GM12878 (cell line): ENCODE measurements at regions not wholly inside any gene's neighbourhood (a gene's known extent, or its start where the extent isn't known, plus 50 kb on each side); places are given as distances from the start of the nearest gene placed in this dataset.

Experiments used
- ATAC-seq: fragments of 200-7000 bp; cut with Tn5 transposase; 3 replicates; pipeline ENCODE4 v1.9.1; 2020; ENCODE audit warnings: mild to moderate bottlenecking, moderate library complexity
- BruUV-seq: library from RNA; stranded (reverse); fragments of 400-500 nt; replicated peaks from 2 replicates; lab custom pipeline; 2021; lab: Mats Ljungman, UMichigan
- CTCF ChIA-PET: fragments of 300-600 bp; sonication (Branson Sonifier 250); formaldehyde crosslinking; extraction: SDS; loops from one replicate; lab custom pipeline; 2021; ENCODE audit warnings: inconsistent platforms; lab: Yijun Ruan, JAX
- POLR2A ChIA-PET: fragments of 350-600 bp; formaldehyde crosslinking; extraction: SDS; loops from one replicate; lab custom pipeline; 2021; ENCODE audit warnings: inconsistent platforms; lab: Charles Lee
- RAD21 ChIA-PET: fragments of 300-600 bp; sonication (Branson Sonifier 250); formaldehyde crosslinking; loops from one replicate; lab custom pipeline; 2023; ENCODE audit warnings: antibody characterized with exemption; ENCODE audit not compliant: unreplicated experiment; lab: Charles Lee
- SMC1A ChIA-PET: fragments of 300-600 bp; sonication (Branson Sonifier 250); formaldehyde crosslinking; loops from one replicate; lab custom pipeline; 2023; ENCODE audit not compliant: unreplicated experiment, uncharacterized antibody; lab: Charles Lee
- DNase-seq: peaks from one replicate; pipeline ENCODE4 v3.0.0-alpha.2; 2011; ENCODE audit warnings: low read depth, low spot score
- FAIRE-seq: peaks from 3 replicates; lab custom pipeline; 2011; peaks lifted over from hg19 to GRCh38; lab: Jason Lieb, UNC
- H2AFZ ChIP-seq: 2 replicates; pipeline ENCODE4 v1.6.0; 2011; ENCODE audit warnings: low read depth, low read length, control low read depth; ENCODE audit not compliant: control insufficient read depth
- H3K27ac ChIP-seq: 2 replicates; pipeline ENCODE4 v1.5.1; 2011; ENCODE audit warnings: control low read depth; ENCODE audit not compliant: control insufficient read depth, insufficient read depth
- H3K27me3 ChIP-seq, 2 experiments: replicated peaks in 1 of 2; 2 replicates each; pipeline versions ENCODE4 v1.6.0 to v1.6.1; 2011; ENCODE audit warnings: low read length in 1 of 2; ENCODE audit not compliant: control insufficient read depth in 2 of 2, insufficient read depth in 2 of 2
- H3K36me3 ChIP-seq, 2 experiments: 2 replicates each; pipeline ENCODE4 v1.5.1; 2011; ENCODE audit warnings: low read length in 1 of 2; ENCODE audit not compliant: control insufficient read depth in 2 of 2, insufficient read depth in 2 of 2
- H3K4me1 ChIP-seq: 2 replicates; pipeline ENCODE4 v1.6.1; 2011; ENCODE audit warnings: mild to moderate bottlenecking, low read length, moderate library complexity, mixed read lengths; ENCODE audit not compliant: control insufficient read depth, insufficient read depth
- H3K4me2 ChIP-seq: 2 replicates; pipeline ENCODE4 v1.6.0; 2011; ENCODE audit warnings: control low read depth; ENCODE audit not compliant: control insufficient read depth, insufficient read depth
- H3K4me3 ChIP-seq: fragments of 200-600 bp; sonication (generic); 2 replicates; pipeline ENCODE4 v1.5.1; 2016
- H3K79me2 ChIP-seq: 2 replicates; pipeline ENCODE4 v1.6.0; 2011; ENCODE audit warnings: low read length; ENCODE audit not compliant: control insufficient read depth, insufficient read depth
- H3K9ac ChIP-seq: 2 replicates; pipeline ENCODE4 v1.8.0; 2011; ENCODE audit warnings: low read length, control low read depth, mixed read lengths; ENCODE audit not compliant: control insufficient read depth, insufficient read depth
- H3K9me3 ChIP-seq: replicated peaks from 3 replicates; pipeline ENCODE4 v1.5.1; 2011; ENCODE audit warnings: mild to moderate bottlenecking, low read length; ENCODE audit not compliant: control insufficient read depth, insufficient read depth
- H4K20me1 ChIP-seq: 2 replicates; pipeline ENCODE4 v1.6.0; 2011; ENCODE audit not compliant: control insufficient read depth, insufficient read depth
- CTCF ChIP-seq, 3 experiments: IDR thresholded peaks in 2 of 3; conservative IDR thresholded peaks in 1 of 3; 2 replicates each; pipeline ENCODE4 v1.5.1; 2011; ENCODE audit warnings: low read depth in 3 of 3, low read length in 3 of 3, mild to moderate bottlenecking in 3 of 3, control low read depth in 2 of 3, moderate library complexity in 2 of 3, inconsistent platforms in 1 of 3, mixed read lengths in 1 of 3; ENCODE audit not compliant: control insufficient read depth in 2 of 3, insufficient read depth in 1 of 3; ENCODE audit errors: extremely low read depth in 1 of 3
- E2F4 ChIP-seq: IDR thresholded peaks from 2 replicates; pipeline ENCODE4 v1.6.1; 2012; ENCODE audit warnings: low read depth, low read length, improper control_type of control experiment
- FOXM1 ChIP-seq: IDR thresholded peaks from 2 replicates; pipeline ENCODE4 v1.6.1; 2012; ENCODE audit warnings: low read depth, mild to moderate bottlenecking, inconsistent platforms, low read length, moderate library complexity
- MTA2 ChIP-seq: fragments of 450-650 bp; IDR thresholded peaks from 2 replicates; pipeline ENCODE4 v1.6.1; 2016; ENCODE audit warnings: low read depth, mild to moderate bottlenecking, moderate library complexity
- NBN ChIP-seq: fragments of 450-650 bp; IDR thresholded peaks from 2 replicates; pipeline ENCODE4 v1.6.1; 2016
- PAX8 ChIP-seq: fragments of 450-650 bp; IDR thresholded peaks from 2 replicates; pipeline ENCODE4 v1.6.1; 2017; ENCODE audit warnings: mild to moderate bottlenecking, moderate library complexity
- PBX3 ChIP-seq: IDR thresholded peaks from 2 replicates; pipeline ENCODE4 v1.6.1; 2011; ENCODE audit warnings: mild to moderate bottlenecking, low read depth, low read length, moderate library complexity; ENCODE audit not compliant: insufficient replicate concordance
- POLR2AphosphoS2 ChIP-seq: IDR thresholded peaks from 2 replicates; pipeline ENCODE4 v1.6.1; 2011; ENCODE audit warnings: low read depth, mild to moderate bottlenecking, low read length, improper control_type of control experiment, moderate library complexity
- POLR2AphosphoS5 ChIP-seq: IDR thresholded peaks from 2 replicates; pipeline ENCODE4 v1.6.1; 2011; ENCODE audit warnings: mild to moderate bottlenecking, low read length, inconsistent platforms
- SPI1 ChIP-seq: IDR thresholded peaks from 2 replicates; pipeline ENCODE4 v1.6.1; 2011; ENCODE audit warnings: low read depth, mild to moderate bottlenecking, low read length, moderate library complexity, borderline replicate concordance; ENCODE audit not compliant: insufficient read depth
- SRF ChIP-seq, 2 experiments: IDR thresholded peaks; 2 replicates each; pipeline ENCODE4 v1.6.1; 2011; ENCODE audit warnings: low read depth in 2 of 2, low read length in 2 of 2, mild to moderate bottlenecking in 1 of 2, moderate library complexity in 1 of 2
- WRNIP1 ChIP-seq: IDR thresholded peaks from 2 replicates; pipeline ENCODE4 v1.6.1; 2011; ENCODE audit warnings: low read depth, low read length, improper control_type of control experiment, borderline replicate concordance
- YY1 ChIP-seq: IDR thresholded peaks from 2 replicates; pipeline ENCODE4 v1.6.1; 2011; ENCODE audit warnings: low read depth, mild to moderate bottlenecking, low read length
- ZBED1 ChIP-seq: IDR thresholded peaks from 2 replicates; pipeline ENCODE4 v1.6.1; 2016; ENCODE audit warnings: borderline replicate concordance
- ZNF687 ChIP-seq: fragments of 450-650 bp; IDR thresholded peaks from 2 replicates; pipeline ENCODE4 v1.6.1; 2017; ENCODE audit warnings: mild to moderate bottlenecking, moderate library complexity
- WGBS: methylation state at CpG from one replicate; pipeline ENCODE4 v1.1.6; 2016; ENCODE audit warnings: low lambda C conversion rate; ENCODE audit not compliant: insufficient replicate concordance, insufficient coverage; ENCODE audit errors: missing lambda C conversion rate; 5-methylcytosine and 5-hydroxymethylcytosine counted together
- in situ Hi-C: fragments of 300-500 bp; cut with MboI; formaldehyde crosslinking; loops from 9 replicates; pipeline ENCODE4 v1.14.3; 2018; ENCODE audit warnings: mixed read lengths
- intact Hi-C: fragments of 100-400 bp; cut with micrococcal nuclease; formaldehyde crosslinking; loops from one replicate; pipeline ENCODE4 v1.14.2; 2022; ENCODE audit not compliant: unreplicated experiment

- TF ChIP-seq FOXM1 (no peak), MTA2 (no peak), ZBED1 (no peak), SRF (IDR thresholded peaks at IDR 0.05; ENCODE audit: low read depth in 2 of 2, low read length in 2 of 2) (no peak), CTCF (IDR thresholded peaks at IDR 0.05 in 2 of 3, conservative IDR thresholded peaks at IDR 0.05 in 1 of 3; ENCODE audit: control insufficient read depth in 2 of 3, extremely low read depth in 1 of 3, insufficient read depth in 1 of 3, low read depth in 3 of 3, low read length in 3 of 3) (no peak), PBX3 (no peak), SPI1 (no peak), WRNIP1 (no peak), POLR2AphosphoS2 (no peak), POLR2AphosphoS5 (no peak), ZNF687 (no peak), YY1 (no peak), PAX8 (no peak), E2F4 (no peak), NBN (no peak)
- TF ChIP-seq, all 136 proteins: peak for 0
- no peak overlapping the region for H2AFZ ChIP-seq
- SMC1A ChIA-PET = no interaction called here
- H3K27ac ChIP-seq = no peak overlapping the region
- no peaks in the 10 kb centered on the region for H4K20me1 ChIP-seq
- RAD21 ChIA-PET = no interaction called here
- 18% methylated on average over 4 of the region's 4 CpGs for WGBS
- no peak for ATAC-seq
- H3K9me3 ChIP-seq = no peaks in the 10 kb centered on the region
- CTCF ChIA-PET = no interaction called here
- H3K36me3 ChIP-seq = no peaks in the 10 kb centered on the region
- no peak for FAIRE-seq
- no TSS peak for BruUV-seq
- H3K27me3 ChIP-seq = no peaks in the 10 kb centered on the region
- in situ Hi-C loops = no loop called here
- H3K4me2 ChIP-seq = no peak overlapping the region
- intact Hi-C loops = no loop called here
- no peak overlapping the region for H3K4me3 ChIP-seq
- POLR2A ChIA-PET = no interaction called here
- H3K4me1 ChIP-seq = no peaks in the 10 kb centered on the region
- H3K79me2 ChIP-seq = no peaks in the 10 kb centered on the region
- H3K9ac ChIP-seq = no peak overlapping the region
- DNase-seq = no peak
Observed at GRCh38 chr2:150350500-150350899, 137.0 kb downstream of the RND3 start.
